NCI-H748 treated with DMSO at 0.1 percent for 48 hours (cell line): ENCODE measurements at regions not wholly inside any gene's neighbourhood (a gene's known extent, or its start where the extent isn't known, plus 50 kb on each side); places are given as distances from the start of the nearest gene placed in this dataset.
"Not testable (repeated sequence)": the region's sequence is repeated elsewhere in the genome, so short reads cannot be mapped to it uniquely, and the experiment has no call there.

Experiments used
- DNase-seq: peaks from one replicate; lab custom pipeline; 2025; lab: John Stamatoyannopoulos, UW

DNA sequence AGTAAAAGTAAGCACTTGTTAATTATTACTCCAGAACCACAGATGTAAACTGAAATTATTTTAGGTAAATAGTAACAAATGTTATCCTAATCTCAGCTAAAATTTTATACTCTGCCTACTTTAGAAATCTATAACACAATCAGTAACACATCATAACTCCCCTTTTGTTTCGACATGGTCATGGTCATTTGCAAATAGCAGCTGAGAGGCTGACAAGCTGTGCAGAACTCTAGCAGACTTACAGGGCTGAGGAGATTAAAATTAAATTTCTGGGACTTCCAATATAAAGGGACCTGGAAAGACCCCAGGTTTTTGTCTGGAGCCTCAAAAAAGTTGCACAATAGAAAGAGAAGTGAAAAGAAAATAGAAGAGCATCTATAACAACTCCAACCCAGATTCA is 88.8 kb downstream of the PRL start:
- no peak for DNase-seq

DNA sequence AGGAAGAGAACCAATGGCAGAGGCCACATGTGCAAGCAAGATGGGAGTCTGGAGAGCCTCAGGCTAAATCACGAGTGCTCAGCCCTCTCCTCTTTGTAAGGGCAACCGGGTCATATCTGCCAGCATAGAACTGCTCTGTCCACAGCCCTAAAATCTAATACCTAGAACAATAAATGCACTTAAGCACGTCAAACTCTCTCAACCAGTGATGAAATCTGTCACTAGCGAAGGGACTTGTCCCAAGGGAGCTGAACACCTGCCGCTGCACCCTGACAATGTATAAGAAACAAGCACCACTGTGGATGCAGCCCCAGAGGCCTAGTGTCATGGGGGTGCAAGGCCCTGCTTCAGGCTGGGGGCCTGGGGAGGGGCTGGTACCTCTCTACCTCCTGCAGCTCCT is 82.5 kb downstream of the PRL start:
- no peak for DNase-seq

DNA sequence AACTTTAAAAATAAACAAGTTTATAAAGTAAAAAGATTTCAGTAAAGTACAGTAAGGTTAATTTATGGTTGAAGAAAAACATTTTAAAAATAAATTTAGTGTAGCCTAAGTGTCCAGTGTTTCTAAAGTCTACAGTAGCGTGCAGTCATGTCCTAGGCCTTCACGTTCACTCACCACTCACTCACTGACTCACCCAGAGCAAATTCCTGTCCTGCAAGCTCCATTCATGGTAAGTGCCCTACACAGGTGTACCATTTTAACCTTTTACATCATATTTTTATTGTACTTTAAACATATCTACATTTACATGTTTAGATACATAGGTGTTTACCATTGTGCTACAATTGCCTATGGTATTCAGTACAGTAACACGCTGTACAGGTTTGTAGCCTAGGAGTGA is 81.4 kb downstream of the PRL start:
- DNase-seq, result not testable (repeated sequence)

DNA sequence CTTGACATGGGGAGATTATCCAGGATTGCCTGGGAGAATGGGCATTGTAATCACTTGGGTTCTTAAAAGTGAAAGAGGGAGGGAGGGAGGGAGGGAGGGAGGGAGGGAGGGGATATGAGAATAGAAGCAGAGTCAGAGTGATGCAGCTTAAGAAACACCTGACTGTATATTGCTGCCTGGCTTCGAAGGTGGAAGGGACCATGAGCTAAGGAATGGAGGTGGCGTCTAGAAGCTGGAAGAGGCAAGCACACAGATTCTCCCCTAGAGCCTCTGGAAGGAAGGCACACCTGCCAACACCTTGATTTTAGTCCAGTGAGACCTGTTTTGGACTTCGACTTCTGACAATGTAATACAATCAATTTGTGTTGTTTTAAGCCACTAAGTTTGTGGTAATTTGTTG is 78.4 kb downstream of the PRL start:
- no peak for DNase-seq

DNA sequence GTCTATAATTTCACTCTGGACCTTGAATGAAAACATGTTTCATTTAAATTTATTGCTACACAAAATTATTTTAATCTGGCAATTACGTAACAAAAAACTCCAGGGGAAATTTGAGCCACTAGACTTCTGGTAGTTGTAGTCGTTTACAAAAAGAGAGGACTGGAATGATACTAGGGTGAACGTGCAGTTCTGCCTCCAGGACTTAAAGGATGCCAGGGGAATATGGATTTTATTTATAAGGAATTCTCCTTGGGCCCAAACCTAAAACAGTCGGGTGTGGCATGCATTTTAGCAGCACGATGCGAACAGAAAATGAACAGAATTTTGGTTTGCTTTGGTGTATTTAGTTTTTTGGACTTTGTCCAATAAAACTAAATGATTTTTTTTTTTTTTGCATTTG is 76.9 kb downstream of the PRL start:
- DNase-seq, result no peak

DNA sequence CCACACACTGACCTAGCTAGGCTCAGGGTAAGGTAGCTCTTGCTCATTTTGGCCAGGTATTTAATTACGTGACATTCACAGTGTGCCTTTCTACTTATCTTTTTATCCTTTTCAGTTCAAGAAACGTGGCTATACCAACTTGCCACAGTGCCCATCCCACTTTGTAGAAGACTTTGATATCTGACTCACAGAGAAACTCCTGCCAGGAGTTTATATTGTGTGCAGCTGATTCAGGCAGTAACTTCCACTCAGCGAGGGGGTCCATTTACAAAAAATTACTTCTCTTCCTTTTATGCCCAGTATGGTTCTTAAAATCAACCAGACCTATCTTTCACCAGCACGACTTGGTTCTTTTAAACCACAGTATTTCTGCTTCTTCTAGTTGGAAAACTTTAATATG is 75.6 kb downstream of the PRL start:
- no peak for DNase-seq

DNA sequence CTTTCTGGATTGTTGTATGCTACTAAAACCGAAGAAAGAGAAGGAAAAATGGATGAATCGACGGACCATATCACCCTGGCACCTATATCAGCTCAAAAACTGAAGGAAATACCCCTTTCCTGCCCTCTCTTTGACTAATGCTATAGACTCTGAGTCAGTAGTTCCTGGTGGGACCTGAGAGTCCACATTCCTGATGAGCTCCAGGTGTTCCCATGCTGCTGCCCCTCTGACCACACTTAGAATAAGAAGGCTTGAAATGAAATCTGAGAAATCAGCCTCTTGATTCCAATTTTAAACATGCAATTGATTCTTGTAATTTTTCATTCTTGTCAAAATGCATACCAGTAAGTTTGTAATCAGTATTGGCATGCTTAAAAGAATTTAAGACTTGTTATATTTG is 75.2 kb downstream of the PRL start:
- DNase-seq, result no peak

DNA sequence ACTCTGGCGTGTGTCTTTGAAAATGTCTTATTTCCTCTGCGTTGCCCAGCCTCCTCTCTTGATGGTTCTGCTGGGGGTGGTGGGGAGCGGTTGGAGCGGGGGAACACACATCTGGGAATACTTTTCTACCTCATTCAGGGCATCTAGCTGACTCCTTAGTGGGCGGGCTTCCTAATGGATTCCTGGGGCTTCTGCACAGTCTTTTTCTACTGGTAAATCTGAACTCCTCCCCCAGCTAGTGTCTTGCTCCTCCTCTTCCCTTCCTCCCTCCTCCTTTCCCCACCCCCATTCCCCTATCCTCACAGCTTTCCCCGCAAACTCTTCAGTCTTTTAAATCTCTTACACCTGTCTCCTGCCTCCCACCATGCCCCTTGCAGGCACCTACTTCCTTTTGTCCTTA is 74.4 kb downstream of the PRL start:
- DNase-seq, result no peak

DNA sequence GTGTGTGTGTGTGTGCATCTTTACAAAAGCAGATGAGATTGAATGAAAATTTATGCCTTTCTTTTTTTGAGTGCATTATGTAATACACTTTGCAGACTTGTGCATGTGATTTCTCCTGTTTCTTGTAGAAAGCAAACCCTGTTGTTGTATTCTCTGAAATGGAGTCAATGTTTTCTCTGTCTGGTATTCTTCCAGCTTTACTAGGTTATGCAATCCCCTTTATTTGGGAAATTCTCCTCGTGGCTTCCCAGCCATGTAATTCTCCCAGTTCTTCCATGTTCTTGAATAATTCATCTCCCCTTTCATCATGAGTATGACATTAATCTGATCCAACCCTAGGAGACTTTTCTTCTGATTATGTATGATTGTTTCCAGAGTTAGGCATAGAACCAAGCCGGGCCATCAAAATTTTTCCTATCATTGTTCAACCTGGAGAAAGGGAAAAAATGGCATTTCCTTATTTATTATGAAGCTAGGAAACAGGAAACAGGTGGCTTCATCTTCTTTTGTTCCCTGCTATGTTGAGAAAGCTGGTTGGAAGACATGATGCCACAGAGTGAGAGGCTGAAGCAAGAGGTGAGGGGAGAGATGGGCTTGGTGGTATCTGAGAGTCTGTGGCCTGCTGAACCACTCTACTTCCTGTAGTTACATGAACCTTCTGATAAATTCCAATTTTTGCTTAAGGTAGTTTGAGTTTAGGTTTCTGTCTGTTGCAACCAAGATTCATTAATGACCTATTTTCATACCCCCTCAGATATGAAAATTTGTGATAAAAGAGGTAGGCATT is 68.8 kb downstream of the PRL start:
- DNase-seq, result no peak

DNA sequence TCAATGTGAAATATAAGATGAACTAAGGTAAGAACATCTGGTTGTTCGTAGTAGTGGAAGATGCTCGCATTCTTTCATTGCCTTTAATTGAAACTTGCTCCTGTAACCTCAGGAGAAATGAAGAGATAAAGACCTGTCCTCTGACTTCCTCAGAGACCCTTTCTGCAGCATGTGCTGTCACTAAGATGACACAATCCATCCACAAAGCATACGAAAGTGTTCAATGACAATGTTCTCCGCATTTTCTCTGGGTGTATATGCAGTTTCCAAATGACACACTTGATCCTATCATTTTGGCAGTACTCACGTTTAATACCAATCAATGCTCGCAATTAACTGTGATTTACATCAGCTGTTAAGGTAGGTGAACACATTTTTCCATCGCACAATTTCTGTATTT is 65.8 kb downstream of the PRL start:
- DNase-seq, result no peak

DNA sequence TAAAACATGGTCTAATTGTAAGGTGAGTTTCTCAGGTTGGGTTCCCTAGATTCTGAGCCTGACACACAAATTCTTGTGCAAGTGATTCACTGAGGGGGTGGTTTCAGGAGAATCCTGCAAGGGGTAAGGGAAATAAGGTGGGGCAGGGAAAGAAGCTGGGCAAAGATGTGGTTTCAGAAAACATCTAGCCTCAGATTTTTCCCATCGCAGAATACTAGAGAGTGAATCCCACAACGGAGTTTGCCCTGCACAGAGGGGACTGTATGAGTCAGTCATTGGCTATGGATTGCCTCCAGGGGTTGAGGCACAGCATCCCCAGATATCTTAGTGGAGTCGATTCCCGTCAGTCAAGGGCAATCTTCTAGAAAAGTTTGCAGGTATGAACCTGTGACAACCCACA is 65.2 kb downstream of the PRL start:
- no peak for DNase-seq

DNA sequence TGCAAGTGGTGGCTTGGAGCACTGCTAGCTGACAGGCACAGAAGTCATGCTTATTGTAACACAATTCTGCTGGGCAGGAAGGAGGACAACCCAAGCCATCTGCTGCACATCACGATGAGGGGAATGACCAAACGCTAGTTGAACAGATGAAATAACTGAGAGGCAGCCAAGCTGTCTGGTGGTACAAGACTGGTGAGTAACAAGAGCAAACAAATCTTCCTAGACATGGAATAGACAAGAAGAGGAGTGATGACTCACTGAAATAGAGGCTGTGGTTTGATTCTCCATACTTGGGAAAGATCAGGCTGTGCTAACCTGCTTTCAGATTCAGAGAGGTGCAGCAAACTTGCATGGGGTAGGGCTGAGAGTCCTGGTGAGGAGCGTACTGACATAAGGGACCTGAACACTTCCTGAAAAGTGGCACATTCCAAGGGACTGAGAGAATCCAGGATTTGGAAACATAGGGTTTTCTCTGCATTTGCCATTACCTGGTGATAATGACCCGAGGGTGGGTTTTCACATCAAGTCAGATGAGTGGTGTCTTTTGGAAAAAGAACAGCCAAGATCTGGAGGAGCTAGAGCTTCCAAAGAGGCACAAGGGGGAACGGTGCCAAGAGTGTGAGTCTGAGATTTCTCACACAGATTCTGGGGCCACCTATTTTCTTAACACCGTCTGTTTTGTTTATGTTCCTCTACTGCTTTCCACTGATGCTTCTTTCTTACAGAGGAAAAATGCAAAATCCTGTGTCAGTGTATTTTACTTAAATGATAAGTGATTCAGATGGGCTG is 60.0 kb downstream of the PRL start:
- no peak for DNase-seq
